ENCODE measurements at regions not wholly inside any gene's neighbourhood (a gene's known extent, or its start where the extent isn't known, plus 50 kb on each side); places are given as distances from the start of the nearest gene placed in this dataset.

- Histone ChIP-seq H3K4me3 (ENCODE audit: insufficient read depth, low read depth, low read length) (no peak overlapping the region), H3K79me2 (ENCODE audit: insufficient read depth, low read length) (no peaks in the 10 kb centered on the region), H3K27ac (ENCODE audit: low read depth, low read length) (no peak overlapping the region), H3K4me1 (ENCODE audit: insufficient read depth, low read length) (no peaks in the 10 kb centered on the region), H3K4me2 (ENCODE audit: low read length) (no peak overlapping the region), H3K9ac (ENCODE audit: low read length) (no peak overlapping the region), H3K9me3 (ENCODE audit: insufficient read depth, low read depth, low read length) (no peaks in the 10 kb centered on the region), H4K20me1 (ENCODE audit: insufficient read depth, low read length) (no peaks in the 10 kb centered on the region), H3K36me3 (ENCODE audit: insufficient read depth, low read length) (no peaks in the 10 kb centered on the region), H2AFZ (ENCODE audit: low read depth, low read length) (no peak overlapping the region), H3K27me3 (ENCODE audit: insufficient read depth, low read length) (no peaks in the 10 kb centered on the region)
- no peak overlapping the region for H3K4me3 Mint-ChIP-seq (ENCODE audit: unreplicated experiment)
- no peaks in the 10 kb centered on the region for H3K36me3 Mint-ChIP-seq (ENCODE audit: low read depth, unreplicated experiment)
- H3K27ac Mint-ChIP-seq (ENCODE audit: unreplicated experiment) = no peak overlapping the region
- TF ChIP-seq CTCF (IDR thresholded peaks at IDR 0.05; ENCODE audit: insufficient read depth, low read depth, low read length) (no peak), EZH2 (IDR thresholded peaks at IDR 0.05; ENCODE audit: insufficient read depth, low read length) (no peak)
- no peak for DNase-seq (ENCODE audit: low read depth)
- peaks cover 1% of the 10 kb centered on the region for H3K4me1 Mint-ChIP-seq (ENCODE audit: low read depth, unreplicated experiment)
- H3K9me3 Mint-ChIP-seq (ENCODE audit: unreplicated experiment) = peaks cover 5% of the 10 kb centered on the region
- FAIRE-seq = no peak
- no peaks in the 10 kb centered on the region for H3K27me3 Mint-ChIP-seq (ENCODE audit: low read depth, unreplicated experiment)
These were observed 270.3 kb upstream of the TAC1 start for GRCh38 chr7:97461596-97461995.

GRCh38 chr7:97466071-97466470 lies 265.8 kb upstream of the TAC1 start:
- H3K4me3 ChIP-seq (ENCODE audit: insufficient read depth, low read depth, low read length) = no peak overlapping the region
- no peak overlapping the region for H3K27ac ChIP-seq (ENCODE audit: low read depth, low read length)
- H4K20me1 ChIP-seq (ENCODE audit: insufficient read depth, low read length) = no peaks in the 10 kb centered on the region
- peaks cover 2% of the 10 kb centered on the region for H3K27me3 Mint-ChIP-seq (ENCODE audit: low read depth, unreplicated experiment)
- H3K4me1 ChIP-seq (ENCODE audit: insufficient read depth, low read length) = no peaks in the 10 kb centered on the region
- no peaks in the 10 kb centered on the region for H3K36me3 ChIP-seq (ENCODE audit: insufficient read depth, low read length)
- H3K4me2 ChIP-seq (ENCODE audit: low read length) = no peak overlapping the region
- no peak for FAIRE-seq
- H3K9me3 Mint-ChIP-seq (ENCODE audit: unreplicated experiment) = no peaks in the 10 kb centered on the region
- no peak overlapping the region for H3K9ac ChIP-seq (ENCODE audit: low read length)
- TF ChIP-seq CTCF (IDR thresholded peaks at IDR 0.05; ENCODE audit: insufficient read depth, low read depth, low read length) = no peak
- TF ChIP-seq EZH2 (IDR thresholded peaks at IDR 0.05; ENCODE audit: insufficient read depth, low read length) = no peak
- no peaks in the 10 kb centered on the region for H3K27me3 ChIP-seq (ENCODE audit: insufficient read depth, low read length)
- H3K79me2 ChIP-seq (ENCODE audit: insufficient read depth, low read length) = no peaks in the 10 kb centered on the region
- DNase-seq (ENCODE audit: low read depth) = no peak
- no peaks in the 10 kb centered on the region for H3K36me3 Mint-ChIP-seq (ENCODE audit: low read depth, unreplicated experiment)
- H3K4me1 Mint-ChIP-seq (ENCODE audit: low read depth, unreplicated experiment) = no peaks in the 10 kb centered on the region
- H3K4me3 Mint-ChIP-seq (ENCODE audit: unreplicated experiment) = no peak overlapping the region
- H3K9me3 ChIP-seq (ENCODE audit: insufficient read depth, low read depth, low read length) = no peaks in the 10 kb centered on the region
- no peak overlapping the region for H2AFZ ChIP-seq (ENCODE audit: low read depth, low read length)
- H3K27ac Mint-ChIP-seq (ENCODE audit: unreplicated experiment) = no peak overlapping the region

GRCh38 chr7:97466999-97467740 lies 264.7 kb upstream of the TAC1 start:
- FAIRE-seq = no peak
- H3K36me3 Mint-ChIP-seq (ENCODE audit: low read depth, unreplicated experiment) = no peaks in the 10 kb centered on the region

More at GRCh38 chr7:97466999-97467740, 264.7 kb upstream of the TAC1 start:
- H3K9me3 Mint-ChIP-seq (ENCODE audit: unreplicated experiment) = no peaks in the 10 kb centered on the region
- no peak overlapping the region for H3K27ac Mint-ChIP-seq (ENCODE audit: unreplicated experiment)
- H3K79me2 ChIP-seq (ENCODE audit: insufficient read depth, low read length) = no peaks in the 10 kb centered on the region
- H3K4me1 ChIP-seq (ENCODE audit: insufficient read depth, low read length) = no peaks in the 10 kb centered on the region
- H3K9ac ChIP-seq (ENCODE audit: low read length) = no peak overlapping the region
- no peak overlapping the region for H3K4me2 ChIP-seq (ENCODE audit: low read length)
- H4K20me1 ChIP-seq (ENCODE audit: insufficient read depth, low read length) = no peaks in the 10 kb centered on the region
- H3K4me3 Mint-ChIP-seq (ENCODE audit: unreplicated experiment) = no peak overlapping the region
- no peaks in the 10 kb centered on the region for H3K27me3 ChIP-seq (ENCODE audit: insufficient read depth, low read length)
- no peaks in the 10 kb centered on the region for H3K36me3 ChIP-seq (ENCODE audit: insufficient read depth, low read length)
- H3K4me1 Mint-ChIP-seq (ENCODE audit: low read depth, unreplicated experiment) = no peaks in the 10 kb centered on the region
- no peak overlapping the region for H3K4me3 ChIP-seq (ENCODE audit: insufficient read depth, low read depth, low read length)
- no peak overlapping the region for H3K27ac ChIP-seq (ENCODE audit: low read depth, low read length)
- H3K9me3 ChIP-seq (ENCODE audit: insufficient read depth, low read depth, low read length) = no peaks in the 10 kb centered on the region
- DNase-seq (ENCODE audit: low read depth) = no peak
- no peak overlapping the region for H2AFZ ChIP-seq (ENCODE audit: low read depth, low read length)
- H3K27me3 Mint-ChIP-seq (ENCODE audit: low read depth, unreplicated experiment) = peaks cover 2% of the 10 kb centered on the region
- TF ChIP-seq EZH2 (IDR thresholded peaks at IDR 0.05; ENCODE audit: insufficient read depth, low read length) (no peak), CTCF (IDR thresholded peaks at IDR 0.05; ENCODE audit: insufficient read depth, low read depth, low read length) (no peak)

Measured in astrocyte (in vitro differentiated cells and primary cell).